Calu3 (cell line): ENCODE measurements at regions not wholly inside any gene's neighbourhood (a gene's known extent, or its start where the extent isn't known, plus 50 kb on each side); places are given as distances from the start of the nearest gene placed in this dataset.

Source experiments
- BruUV-seq: library from RNA; stranded (reverse); fragments of 400-500 nt; replicated peaks from 2 replicates; lab custom pipeline; 2021; lab: Mats Ljungman, UMichigan
- CTCF ChIA-PET: fragments of 300-600 bp; sonication (Branson Sonifier 250); formaldehyde crosslinking; loops from one replicate; lab custom pipeline; 2022; ENCODE audit warnings: antibody characterized with exemption; lab: Charles Lee
- DNase-seq: peaks from one replicate; pipeline ENCODE4 v3.0.0; 2022
- H3K27ac Mint-ChIP-seq: one replicate; pipeline ENCODE4 v1.8.0; 2022; ENCODE audit warnings: mixed read lengths; ENCODE audit not compliant: unreplicated experiment
- H3K27me3 Mint-ChIP-seq: one replicate; pipeline ENCODE4 v1.8.0; 2022; ENCODE audit warnings: mixed read lengths; ENCODE audit not compliant: unreplicated experiment
- H3K36me3 Mint-ChIP-seq: one replicate; pipeline ENCODE4 v1.8.0; 2022; ENCODE audit warnings: mild to moderate bottlenecking, moderate library complexity, mixed read lengths; ENCODE audit not compliant: insufficient read depth, unreplicated experiment
- H3K4me1 Mint-ChIP-seq: one replicate; pipeline ENCODE4 v1.8.0; 2022; ENCODE audit warnings: mild to moderate bottlenecking, low read depth, mixed read lengths; ENCODE audit not compliant: unreplicated experiment
- H3K4me3 Mint-ChIP-seq: one replicate; pipeline ENCODE4 v1.8.0; 2022; ENCODE audit warnings: mild to moderate bottlenecking, low read depth, moderate library complexity, mixed read lengths; ENCODE audit not compliant: unreplicated experiment
- H3K9me3 Mint-ChIP-seq: one replicate; pipeline ENCODE4 v1.8.0; 2022; ENCODE audit warnings: low read depth, mixed read lengths; ENCODE audit not compliant: unreplicated experiment
- CTCF ChIP-seq: fragments of 200-600 bp; IDR thresholded peaks from one replicate; pipeline ENCODE4 v1.8.0; 2022; ENCODE audit warnings: antibody characterized with exemption; ENCODE audit not compliant: unreplicated experiment
- intact Hi-C: fragments of 100-400 bp; cut with micrococcal nuclease; formaldehyde crosslinking; loops from one replicate; pipeline ENCODE4 v1.10.0; 2022; ENCODE audit not compliant: unreplicated experiment

GRCh38 chr16:66186251-66186785 is 180.2 kb upstream of the CDH5 start:
- no peaks in the 10 kb centered on the region for H3K4me1 Mint-ChIP-seq
- H3K9me3 Mint-ChIP-seq = no peaks in the 10 kb centered on the region
- BruUV-seq = no TSS peak
- no peak overlapping the region for H3K4me3 Mint-ChIP-seq
- H3K27ac Mint-ChIP-seq = no peak overlapping the region
- no peaks in the 10 kb centered on the region for H3K36me3 Mint-ChIP-seq
- peaks cover 84% of the 10 kb centered on the region for H3K27me3 Mint-ChIP-seq
- TF ChIP-seq CTCF = no peak
- no peak for DNase-seq
- CTCF ChIA-PET = no interaction called here
- intact Hi-C loops = no loop called here

GRCh38 chr16:66182592-66182991 is 183.9 kb upstream of the CDH5 start:
- CTCF ChIA-PET = no interaction called here
- no peak overlapping the region for H3K27ac Mint-ChIP-seq
- TF ChIP-seq CTCF = no peak

GRCh38 chr16:66176731-66177130 is 189.8 kb upstream of the CDH5 start:
- H3K4me3 Mint-ChIP-seq = no peak overlapping the region
- CTCF ChIA-PET = no interaction called here
- H3K9me3 Mint-ChIP-seq = no peaks in the 10 kb centered on the region
- H3K27me3 Mint-ChIP-seq = peaks cover 63% of the 10 kb centered on the region
- H3K36me3 Mint-ChIP-seq = no peaks in the 10 kb centered on the region
- no peak for TF ChIP-seq CTCF
- intact Hi-C loops = no loop called here
- BruUV-seq = no TSS peak
- no peak for DNase-seq
- H3K27ac Mint-ChIP-seq = no peak overlapping the region
- no peaks in the 10 kb centered on the region for H3K4me1 Mint-ChIP-seq

More at GRCh38 chr16:66182592-66182991, 183.9 kb upstream of the CDH5 start:
- no TSS peak for BruUV-seq
- intact Hi-C loops = no loop called here
- no peak for DNase-seq
- Mint-ChIP-seq H3K4me1 (no peaks in the 10 kb centered on the region), H3K4me3 (no peak overlapping the region), H3K36me3 (no peaks in the 10 kb centered on the region), H3K27me3 (peaks cover 57% of the 10 kb centered on the region), H3K9me3 (no peaks in the 10 kb centered on the region)

- H3K36me3 Mint-ChIP-seq = no peaks in the 10 kb centered on the region
- BruUV-seq = no TSS peak
- intact Hi-C loops = no loop called here
- no peaks in the 10 kb centered on the region for H3K4me1 Mint-ChIP-seq
- TF ChIP-seq CTCF = no peak
- no peaks in the 10 kb centered on the region for H3K9me3 Mint-ChIP-seq
- no peak overlapping the region for H3K27ac Mint-ChIP-seq
- DNase-seq = no peak
- no peak overlapping the region for H3K4me3 Mint-ChIP-seq
- H3K27me3 Mint-ChIP-seq = peaks cover 66% of the 10 kb centered on the region
- CTCF ChIA-PET = no interaction called here
Measured at GRCh38 chr16:66176111-66176510, 190.4 kb upstream of the CDH5 start.
